ENCODE measurements at regions not wholly inside any gene's neighbourhood (a gene's known extent, or its start where the extent isn't known, plus 50 kb on each side); places are given as distances from the start of the nearest gene placed in this dataset.
"Not testable (repeated sequence)": the region's sequence is repeated elsewhere in the genome, so short reads cannot be mapped to it uniquely, and the experiment has no call there.

DNA sequence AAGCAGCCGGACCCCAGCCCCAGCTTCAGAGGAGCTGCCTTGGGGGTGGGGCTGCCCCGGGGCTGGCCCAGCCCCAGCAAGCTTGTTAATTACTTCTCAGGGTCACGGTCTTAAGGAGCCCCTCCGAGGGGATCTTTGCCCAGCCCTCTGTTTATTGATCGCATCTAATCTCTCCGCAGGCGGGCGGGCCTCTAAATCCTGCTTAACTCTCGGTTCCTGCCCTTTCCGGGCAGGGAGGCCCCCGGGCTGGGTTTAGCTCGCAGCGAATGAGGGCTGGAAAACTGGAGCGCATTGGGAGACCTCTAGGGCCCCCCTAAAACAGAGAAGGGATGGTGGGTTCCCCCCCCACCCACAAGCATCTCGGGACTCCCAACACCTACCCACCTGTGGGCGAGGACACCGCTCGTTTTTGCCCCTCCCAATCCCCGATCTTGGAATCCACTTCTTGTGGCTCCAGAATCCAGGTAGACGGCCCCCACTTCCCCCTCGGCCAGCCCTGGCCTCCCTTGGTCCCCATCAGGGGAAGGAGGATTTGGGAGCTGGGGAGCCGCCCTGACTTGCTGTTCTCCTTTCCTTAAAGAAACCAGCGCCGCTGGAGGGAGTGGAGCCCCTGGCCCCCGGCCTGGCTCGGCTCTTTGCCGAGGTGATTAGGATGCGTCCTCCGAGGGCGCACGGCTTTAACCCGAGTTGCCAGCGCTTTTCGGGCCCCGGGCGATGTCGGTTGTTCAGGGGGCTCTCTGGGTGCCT is 59.5 kb upstream of the ADGRL1 start (continued):
- TF ChIP-seq, protein P1, sequence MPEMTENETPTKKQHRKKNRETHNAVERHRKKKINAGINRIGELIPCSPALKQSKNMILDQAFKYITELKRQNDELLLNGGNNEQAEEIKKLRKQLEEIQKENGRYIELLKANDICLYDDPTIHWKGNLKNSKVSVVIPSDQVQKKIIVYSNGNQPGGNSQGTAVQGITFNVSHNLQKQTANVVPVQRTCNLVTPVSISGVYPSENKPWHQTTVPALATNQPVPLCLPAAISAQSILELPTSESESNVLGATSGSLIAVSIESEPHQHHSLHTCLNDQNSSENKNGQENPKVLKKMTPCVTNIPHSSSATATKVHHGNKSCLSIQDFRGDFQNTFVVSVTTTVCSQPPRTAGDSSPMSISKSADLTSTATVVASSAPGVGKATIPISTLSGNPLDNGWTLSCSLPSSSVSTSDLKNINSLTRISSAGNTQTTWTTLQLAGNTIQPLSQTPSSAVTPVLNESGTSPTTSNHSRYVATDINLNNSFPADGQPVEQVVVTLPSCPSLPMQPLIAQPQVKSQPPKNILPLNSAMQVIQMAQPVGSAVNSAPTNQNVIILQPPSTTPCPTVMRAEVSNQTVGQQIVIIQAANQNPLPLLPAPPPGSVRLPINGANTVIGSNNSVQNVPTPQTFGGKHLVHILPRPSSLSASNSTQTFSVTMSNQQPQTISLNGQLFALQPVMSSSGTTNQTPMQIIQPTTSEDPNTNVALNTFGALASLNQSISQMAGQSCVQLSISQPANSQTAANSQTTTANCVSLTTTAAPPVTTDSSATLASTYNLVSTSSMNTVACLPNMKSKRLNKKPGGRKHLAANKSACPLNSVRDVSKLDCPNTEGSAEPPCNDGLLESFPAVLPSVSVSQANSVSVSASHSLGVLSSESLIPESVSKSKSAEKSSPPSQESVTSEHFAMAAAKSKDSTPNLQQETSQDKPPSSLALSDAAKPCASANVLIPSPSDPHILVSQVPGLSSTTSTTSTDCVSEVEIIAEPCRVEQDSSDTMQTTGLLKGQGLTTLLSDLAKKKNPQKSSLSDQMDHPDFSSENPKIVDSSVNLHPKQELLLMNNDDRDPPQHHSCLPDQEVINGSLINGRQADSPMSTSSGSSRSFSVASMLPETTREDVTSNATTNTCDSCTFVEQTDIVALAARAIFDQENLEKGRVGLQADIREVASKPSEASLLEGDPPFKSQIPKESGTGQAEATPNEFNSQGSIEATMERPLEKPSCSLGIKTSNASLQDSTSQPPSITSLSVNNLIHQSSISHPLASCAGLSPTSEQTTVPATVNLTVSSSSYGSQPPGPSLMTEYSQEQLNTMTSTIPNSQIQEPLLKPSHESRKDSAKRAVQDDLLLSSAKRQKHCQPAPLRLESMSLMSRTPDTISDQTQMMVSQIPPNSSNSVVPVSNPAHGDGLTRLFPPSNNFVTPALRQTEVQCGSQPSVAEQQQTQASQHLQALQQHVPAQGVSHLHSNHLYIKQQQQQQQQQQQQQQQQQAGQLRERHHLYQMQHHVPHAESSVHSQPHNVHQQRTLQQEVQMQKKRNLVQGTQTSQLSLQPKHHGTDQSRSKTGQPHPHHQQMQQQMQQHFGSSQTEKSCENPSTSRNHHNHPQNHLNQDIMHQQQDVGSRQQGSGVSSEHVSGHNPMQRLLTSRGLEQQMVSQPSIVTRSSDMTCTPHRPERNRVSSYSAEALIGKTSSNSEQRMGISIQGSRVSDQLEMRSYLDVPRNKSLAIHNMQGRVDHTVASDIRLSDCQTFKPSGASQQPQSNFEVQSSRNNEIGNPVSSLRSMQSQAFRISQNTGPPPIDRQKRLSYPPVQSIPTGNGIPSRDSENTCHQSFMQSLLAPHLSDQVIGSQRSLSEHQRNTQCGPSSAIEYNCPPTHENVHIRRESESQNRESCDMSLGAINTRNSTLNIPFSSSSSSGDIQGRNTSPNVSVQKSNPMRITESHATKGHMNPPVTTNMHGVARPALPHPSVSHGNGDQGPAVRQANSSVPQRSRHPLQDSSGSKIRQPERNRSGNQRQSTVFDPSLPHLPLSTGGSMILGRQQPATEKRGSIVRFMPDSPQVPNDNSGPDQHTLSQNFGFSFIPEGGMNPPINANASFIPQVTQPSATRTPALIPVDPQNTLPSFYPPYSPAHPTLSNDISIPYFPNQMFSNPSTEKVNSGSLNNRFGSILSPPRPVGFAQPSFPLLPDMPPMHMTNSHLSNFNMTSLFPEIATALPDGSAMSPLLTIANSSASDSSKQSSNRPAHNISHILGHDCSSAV (CRISPR knock-in tag; IDR thresholded peaks at IDR 0.05; ENCODE audit: borderline replicate concordance): no peak
- TF ChIP-seq, protein P2, sequence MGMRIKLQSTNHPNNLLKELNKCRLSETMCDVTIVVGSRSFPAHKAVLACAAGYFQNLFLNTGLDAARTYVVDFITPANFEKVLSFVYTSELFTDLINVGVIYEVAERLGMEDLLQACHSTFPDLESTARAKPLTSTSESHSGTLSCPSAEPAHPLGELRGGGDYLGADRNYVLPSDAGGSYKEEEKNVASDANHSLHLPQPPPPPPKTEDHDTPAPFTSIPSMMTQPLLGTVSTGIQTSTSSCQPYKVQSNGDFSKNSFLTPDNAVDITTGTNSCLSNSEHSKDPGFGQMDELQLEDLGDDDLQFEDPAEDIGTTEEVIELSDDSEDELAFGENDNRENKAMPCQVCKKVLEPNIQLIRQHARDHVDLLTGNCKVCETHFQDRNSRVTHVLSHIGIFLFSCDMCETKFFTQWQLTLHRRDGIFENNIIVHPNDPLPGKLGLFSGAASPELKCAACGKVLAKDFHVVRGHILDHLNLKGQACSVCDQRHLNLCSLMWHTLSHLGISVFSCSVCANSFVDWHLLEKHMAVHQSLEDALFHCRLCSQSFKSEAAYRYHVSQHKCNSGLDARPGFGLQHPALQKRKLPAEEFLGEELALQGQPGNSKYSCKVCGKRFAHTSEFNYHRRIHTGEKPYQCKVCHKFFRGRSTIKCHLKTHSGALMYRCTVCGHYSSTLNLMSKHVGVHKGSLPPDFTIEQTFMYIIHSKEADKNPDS (CRISPR knock-in tag; IDR thresholded peaks at IDR 0.05): no peak
- no peak for TF ChIP-seq ZNF224 (CRISPR knock-in tag; IDR thresholded peaks at IDR 0.05)

DNA sequence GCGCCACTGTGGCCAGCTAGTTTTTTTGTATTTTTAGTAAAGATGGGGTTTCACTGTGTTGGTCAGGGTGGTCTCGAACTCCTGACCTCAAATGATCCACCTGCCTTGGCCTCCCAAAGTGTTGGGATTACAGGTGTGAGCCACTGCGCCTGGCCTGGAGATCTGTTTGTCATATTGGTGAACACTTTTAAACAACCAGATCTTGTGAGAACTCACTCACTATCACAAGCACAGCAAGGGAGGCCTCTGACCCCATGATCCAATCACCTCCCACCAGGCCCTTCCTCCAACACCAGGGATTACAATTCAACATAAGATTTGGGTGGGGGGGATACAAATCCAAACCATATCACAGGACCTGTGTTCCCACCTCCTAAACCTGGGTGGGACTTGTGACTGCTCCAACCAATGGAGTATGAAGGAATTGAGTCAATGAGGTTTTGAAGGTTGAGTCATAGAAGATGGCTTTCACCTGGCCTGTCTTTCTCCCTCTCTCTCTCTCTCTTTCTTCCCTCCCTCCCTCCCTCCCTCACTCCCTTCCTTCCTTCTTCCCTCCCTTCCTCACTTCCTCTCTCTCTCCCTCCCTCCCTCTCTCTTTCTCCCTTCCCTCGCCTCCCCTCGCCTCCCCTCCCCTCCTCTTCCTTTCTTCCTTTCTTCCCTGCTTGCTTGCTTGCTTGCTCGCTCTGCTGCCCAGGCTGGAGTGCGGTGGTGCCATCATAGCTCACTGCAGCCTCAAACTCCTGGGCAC is 50.1 kb upstream of the ADGRL1 start:
- POLR2A ChIA-PET; CTCF ChIA-PET (ENCODE audit: low intra/inter-chr PET ratio, low total read pairs); H3K9me3 ChIP-seq (ENCODE audit: low read length); H3K36me3 ChIP-seq (replicated peaks in 1 of 2; ENCODE audit: control insufficient read depth in 1 of 2, insufficient read depth in 2 of 2, low read length in 2 of 2); H3K27me3 ChIP-seq (ENCODE audit: control insufficient read depth in 1 of 2, insufficient read depth in 2 of 2, low read length in 2 of 2); FAIRE-seq; ATAC-seq; H2AFZ ChIP-seq (ENCODE audit: low read length); DNase-seq (ENCODE audit: low spot score); in situ Hi-C loops (cut with HindIII; ENCODE audit: extremely low pct_ligation_motif_present, low pct_unique_long_range_greater_than_20kb); H3K79me2 ChIP-seq (ENCODE audit: insufficient read depth, low read length); H3K4me3 ChIP-seq (replicated peaks in 1 of 3; ENCODE audit: insufficient read depth in 1 of 3, low read depth in 2 of 3, low read length in 3 of 3); H4K20me1 ChIP-seq (ENCODE audit: insufficient read depth, low read length); H3K9ac ChIP-seq (ENCODE audit: insufficient read depth, low read depth, low read length); H3K4me1 ChIP-seq (ENCODE audit: insufficient read depth, low read length); H3K4me2 ChIP-seq (ENCODE audit: low read depth, low read length); BruUV-seq (replicated peaks); intact Hi-C loops (cut with micrococcal nuclease; ENCODE audit: unreplicated experiment); H3K27ac ChIP-seq (ENCODE audit: extremely low read length, insufficient read depth, low read length): not testable (repeated sequence)
- WGBS (ENCODE audit: low lambda C conversion rate): 46% methylated on average over 5 of the region's 7 CpGs
